ENCODE measurements at regions not wholly inside any gene's neighbourhood (a gene's known extent, or its start where the extent isn't known, plus 50 kb on each side); places are given as distances from the start of the nearest gene placed in this dataset.

DNA sequence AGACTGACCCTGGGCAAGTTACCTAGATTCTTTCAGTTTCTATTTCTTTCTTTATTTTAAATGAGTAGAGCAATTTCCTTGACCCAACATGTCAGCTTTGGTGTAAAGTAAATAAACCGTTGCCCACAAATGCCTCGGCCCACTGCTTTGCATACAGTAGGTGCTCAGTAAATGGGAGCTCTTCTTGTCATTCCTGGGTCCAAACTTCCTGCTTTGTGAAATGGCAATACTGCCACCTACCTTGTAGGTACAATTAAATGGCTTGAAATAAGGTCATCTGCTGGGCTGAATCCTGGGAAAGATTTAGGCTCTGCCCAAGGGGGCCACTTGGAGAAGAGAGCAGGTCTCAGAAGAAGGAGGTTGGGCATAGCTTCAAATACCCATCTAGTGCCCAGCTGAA is 253.0 kb downstream of the HS3ST3B1 start:
- Histone ChIP-seq H3F3A (ENCODE audit: low read depth) (no peaks in the 10 kb centered on the region), H4K20me1 (ENCODE audit: low read depth) (no peaks in the 10 kb centered on the region), H3K27ac (no peak overlapping the region), H3K4me2 (no peak overlapping the region), H3K27me3 (no peaks in the 10 kb centered on the region), H3K9me3 (ENCODE audit: low read depth) (no peaks in the 10 kb centered on the region), H3K36me3 (no peaks in the 10 kb centered on the region), H3K4me1 (peaks cover 5% of the 10 kb centered on the region), H3K9ac (no peak overlapping the region), H3K79me2 (ENCODE audit: low read depth) (no peaks in the 10 kb centered on the region), H3K4me3 (no peak overlapping the region), H2AFZ (replicated peaks) (no peak overlapping the region)
- H3K27ac Mint-ChIP-seq = no peak overlapping the region
- no peaks in the 10 kb centered on the region for H3K9me3 Mint-ChIP-seq
- TF ChIP-seq CTCF (IDR thresholded peaks at IDR 0.05) = peak; percentile 24
- no peak for TF ChIP-seq EZH2phosphoT487 (IDR thresholded peaks at IDR 0.05)
- TF ChIP-seq EZH2 (IDR thresholded peaks at IDR 0.05) = no peak
- peaks cover 2% of the 10 kb centered on the region for H3K27me3 Mint-ChIP-seq (ENCODE audit: insufficient read depth, low read depth)
- peaks cover 4% of the 10 kb centered on the region for H3K4me1 Mint-ChIP-seq
- DNase-seq (ENCODE audit: low spot score) = no peak
- no peak overlapping the region for H3K4me3 Mint-ChIP-seq
- no peaks in the 10 kb centered on the region for H3K36me3 Mint-ChIP-seq

GRCh38 chr17:14552306-14552705 is 251.4 kb downstream of the HS3ST3B1 start:
- Mint-ChIP-seq H3K4me3 (no peak overlapping the region), H3K27me3 (ENCODE audit: insufficient read depth, low read depth) (peaks cover 5% of the 10 kb centered on the region), H3K4me1 (peaks cover 9% of the 10 kb centered on the region), H3K27ac (no peak overlapping the region), H3K9me3 (no peaks in the 10 kb centered on the region), H3K36me3 (no peaks in the 10 kb centered on the region)
- Histone ChIP-seq H3K4me3 (no peak overlapping the region), H3K4me1 (peaks cover 4% of the 10 kb centered on the region), H3K4me2 (no peak overlapping the region), H2AFZ (replicated peaks) (no peak overlapping the region), H3K9ac (no peak overlapping the region), H3K9me3 (ENCODE audit: low read depth) (no peaks in the 10 kb centered on the region), H3K27me3 (no peaks in the 10 kb centered on the region), H3K79me2 (ENCODE audit: low read depth) (no peaks in the 10 kb centered on the region), H3F3A (ENCODE audit: low read depth) (no peaks in the 10 kb centered on the region), H3K36me3 (no peaks in the 10 kb centered on the region), H4K20me1 (ENCODE audit: low read depth) (no peaks in the 10 kb centered on the region), H3K27ac (no peak overlapping the region)
- TF ChIP-seq CTCF (IDR thresholded peaks at IDR 0.05) (no peak), EZH2 (IDR thresholded peaks at IDR 0.05) (no peak)
- DNase-seq (ENCODE audit: low spot score) = no peak

DNA sequence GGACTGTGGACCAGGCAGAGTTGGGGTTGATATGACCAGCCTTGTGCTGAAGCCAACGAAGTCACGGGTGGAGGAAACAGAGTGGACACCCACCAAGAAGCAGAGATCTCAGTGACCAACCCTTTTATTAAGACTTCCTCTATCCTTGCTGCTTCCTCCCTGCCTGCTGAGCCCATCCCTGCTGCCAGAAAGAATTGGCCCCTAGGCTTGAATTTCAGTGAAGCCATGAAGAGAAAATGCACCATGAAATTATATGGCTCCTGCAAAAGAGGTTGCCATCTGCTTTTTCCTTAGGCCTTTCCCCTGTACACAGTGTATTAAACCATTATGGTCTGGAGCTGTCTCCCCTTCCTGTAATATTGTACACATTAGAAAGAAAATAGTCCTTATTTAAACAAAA is 246.7 kb downstream of the HS3ST3B1 start:
- H3K9me3 Mint-ChIP-seq = peaks cover 2% of the 10 kb centered on the region
- H3K4me3 Mint-ChIP-seq = no peak overlapping the region
- H3K9me3 ChIP-seq (ENCODE audit: low read depth) = no peaks in the 10 kb centered on the region
- no peak overlapping the region for H2AFZ ChIP-seq (replicated peaks)
- H3K4me2 ChIP-seq = no peak overlapping the region
- no peak overlapping the region for H3K27ac ChIP-seq
- peaks cover 4% of the 10 kb centered on the region for H3K4me1 ChIP-seq
- no peaks in the 10 kb centered on the region for H4K20me1 ChIP-seq (ENCODE audit: low read depth)
- H3K9ac ChIP-seq = no peak overlapping the region
- H3K36me3 ChIP-seq = no peaks in the 10 kb centered on the region
- peaks cover 8% of the 10 kb centered on the region for H3K27me3 Mint-ChIP-seq (ENCODE audit: insufficient read depth, low read depth)
- peaks cover 15% of the 10 kb centered on the region for H3K4me1 Mint-ChIP-seq
- no peak for DNase-seq (ENCODE audit: low spot score)
- H3K4me3 ChIP-seq = no peak overlapping the region
- TF ChIP-seq CTCF (IDR thresholded peaks at IDR 0.05) (no peak), EZH2 (IDR thresholded peaks at IDR 0.05) (no peak), EZH2phosphoT487 (IDR thresholded peaks at IDR 0.05) (no peak)
- H3K27ac Mint-ChIP-seq = peak overlapping the region; percentile 87
- H3F3A ChIP-seq (ENCODE audit: low read depth) = no peaks in the 10 kb centered on the region
- no peaks in the 10 kb centered on the region for H3K36me3 Mint-ChIP-seq
- no peaks in the 10 kb centered on the region for H3K79me2 ChIP-seq (ENCODE audit: low read depth)
- H3K27me3 ChIP-seq = no peaks in the 10 kb centered on the region

DNA sequence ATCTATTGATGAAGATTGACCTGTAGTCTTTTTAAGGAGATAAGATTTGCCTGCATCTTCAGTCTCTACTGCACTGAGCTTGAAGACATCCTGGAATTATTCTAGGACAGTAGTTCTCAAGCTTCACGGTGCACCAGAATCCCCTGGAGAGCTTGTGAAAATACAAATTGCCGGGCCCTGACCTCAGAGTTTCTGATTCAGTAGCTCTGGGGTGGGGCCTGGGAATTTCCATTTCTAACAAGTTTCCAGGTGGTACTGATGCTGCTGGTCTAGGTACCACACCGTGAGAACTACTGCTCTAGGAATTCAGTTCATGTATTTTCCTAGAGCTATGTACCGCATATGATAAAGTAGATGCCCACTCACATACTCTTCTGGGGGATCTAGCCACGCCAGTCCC is 246.1 kb downstream of the HS3ST3B1 start:
- no peaks in the 10 kb centered on the region for H3K36me3 ChIP-seq
- peaks cover 12% of the 10 kb centered on the region for H3K4me1 Mint-ChIP-seq
- no peaks in the 10 kb centered on the region for H3K79me2 ChIP-seq (ENCODE audit: low read depth)
- no peak overlapping the region for H3K4me3 ChIP-seq
- H3K9ac ChIP-seq = no peak overlapping the region
- no peak overlapping the region for H3K4me3 Mint-ChIP-seq
- no peak for TF ChIP-seq EZH2 (IDR thresholded peaks at IDR 0.05)
- TF ChIP-seq CTCF (IDR thresholded peaks at IDR 0.05) = no peak
- TF ChIP-seq EZH2phosphoT487 (IDR thresholded peaks at IDR 0.05) = no peak
- DNase-seq (ENCODE audit: low spot score) = no peak
- no peaks in the 10 kb centered on the region for H3F3A ChIP-seq (ENCODE audit: low read depth)
- no peak overlapping the region for H3K4me2 ChIP-seq
- H3K4me1 ChIP-seq = peaks cover 4% of the 10 kb centered on the region
- no peak overlapping the region for H3K27ac ChIP-seq
- no peaks in the 10 kb centered on the region for H4K20me1 ChIP-seq (ENCODE audit: low read depth)
- H3K27ac Mint-ChIP-seq = peak overlapping the region; percentile 87
- H2AFZ ChIP-seq (replicated peaks) = no peak overlapping the region
- H3K9me3 ChIP-seq (ENCODE audit: low read depth) = no peaks in the 10 kb centered on the region
- no peaks in the 10 kb centered on the region for H3K27me3 ChIP-seq
- H3K36me3 Mint-ChIP-seq = no peaks in the 10 kb centered on the region
- H3K27me3 Mint-ChIP-seq (ENCODE audit: insufficient read depth, low read depth) = peaks cover 8% of the 10 kb centered on the region
- H3K9me3 Mint-ChIP-seq = peaks cover 2% of the 10 kb centered on the region
